Pancreas (tissue), 10 donors: ENCODE measurements at regions not wholly inside any gene's neighbourhood (a gene's known extent, or its start where the extent isn't known, plus 50 kb on each side); places are given as distances from the start of the nearest gene placed in this dataset.

Experiments
- ATAC-seq, 4 donors: fragments of 200-7000 bp; cut with Tn5 transposase; one replicate each; pipeline versions ENCODE4 v1.8.0 to v1.9.1; 2020; ENCODE audit warnings: mild to moderate bottlenecking in 4 of 4, moderate library complexity in 4 of 4
- DNase-seq, 6 donors: peaks; one replicate each; pipeline ENCODE4 v3.0.0-alpha.2; 2020
- FAIRE-seq: peaks from 2 replicates; lab custom pipeline; 2012; peaks lifted over from hg19 to GRCh38; lab: Jason Lieb, UNC
- H3K27ac ChIP-seq, 4 donors: fragments of 200-600 bp; sonication (generic); 1 replicate in 3 of 4; 2 replicates in 1 of 4; pipeline versions ENCODE4 v1.5.0 to v1.8.0; 2020
- H3K27me3 ChIP-seq, 4 donors: fragments of 200-600 bp; one replicate each; pipeline ENCODE4 v1.8.0; 2021
- H3K36me3 ChIP-seq, 3 donors: fragments of 200-600 bp; sonication (generic) in 1 of 3; one replicate each; pipeline versions ENCODE4 v1.5.0 to v1.8.0; 2020 to 2021
- H3K4me1 ChIP-seq, 3 donors: fragments of 200-600 bp; one replicate each; pipeline ENCODE4 v1.8.0; 2021
- H3K4me3 ChIP-seq, 4 donors: fragments of 200-600 bp; sonication (generic) in 2 of 4; one replicate each; pipeline versions ENCODE4 v1.5.0 to v1.8.0; 2020 to 2021
- H3K9me3 ChIP-seq, 4 donors: fragments of 200-600 bp; one replicate each; pipeline ENCODE4 v1.8.0; 2021
- CTCF ChIP-seq, 4 donors: fragments of 200-600 bp; sonication (generic) in 3 of 4; IDR thresholded peaks; one replicate each; pipeline versions ENCODE4 v1.5.0 to v1.8.0; 2021; ENCODE audit warnings: antibody characterized with exemption in 4 of 4
- WGBS, 2 donors: extraction: QIAGEN DNeasy Blood & Tissue Kit; methylation state at CpG; one replicate each; pipeline ENCODE4 v1.1.7; 2013; 5-methylcytosine and 5-hydroxymethylcytosine counted together
- intact Hi-C, 3 donors: fragments of 100-400 bp; cut with DNase I; formaldehyde crosslinking; loops; one replicate each; pipeline versions ENCODE4 v1.11.1 to v1.14.2; 2022
- donor health status: healthy with polysubstance abuse.
- donor health status: DM: no; HTN: no; CAD: no; lungs with moderate emphysema.
- donor health status: DM: no; HTN: no; CAD: no.
- donor health status: control.
- donor health status: control.
- donor health status: Bipolar disorder and iron deficiency.
- donor health status: DM: yes; HTN: yes; CAD: no.
- donor health status: DM: no; HTN: no; CAD: no.
- donor health status: DM: no; HTN: no; CAD: no.
- donor health status: DM: yes; HTN: yes; CAD: no.

GRCh38 chr17:68790492-68790891 lies 164.7 kb downstream of the ABCA8 start:
- Histone ChIP-seq H3K27ac (no peak overlapping the region), H3K4me3 (no peak overlapping the region), H3K4me1 (peaks cover 0 to 15% (median 7%) of the 10 kb centered on the region in 3 donors), H3K27me3 (no peaks in the 10 kb centered on the region), H3K36me3 (no peaks in the 10 kb centered on the region), H3K9me3 (no peaks in the 10 kb centered on the region)
- no peak for ATAC-seq
- no peak for TF ChIP-seq CTCF (IDR thresholded peaks at IDR 0.05)
- WGBS, 2 donors, result 85 to 92% methylated on average over 3 of the region's 3 CpGs
- DNase-seq, result no peak
- FAIRE-seq, result no peak
- intact Hi-C loops, result no loop called here

GRCh38 chr17:68789203-68789962 lies 165.8 kb downstream of the ABCA8 start:
- WGBS, 2 donors, result 76 to 88% methylated on average over 2 of the region's 2 CpGs
- FAIRE-seq (no peak), DNase-seq (no peak), ATAC-seq (no peak)
- no peak overlapping the region for H3K27ac ChIP-seq
- no peaks in the 10 kb centered on the region for H3K27me3 ChIP-seq
- intact Hi-C loops, result no loop called here
- no peaks in the 10 kb centered on the region for H3K9me3 ChIP-seq
- no peak for TF ChIP-seq CTCF (IDR thresholded peaks at IDR 0.05)
- H3K36me3 ChIP-seq, result no peaks in the 10 kb centered on the region
- peaks cover 0 to 5% (median 4%) of the 10 kb centered on the region in 3 donors for H3K4me1 ChIP-seq
- no peak overlapping the region for H3K4me3 ChIP-seq

DNA sequence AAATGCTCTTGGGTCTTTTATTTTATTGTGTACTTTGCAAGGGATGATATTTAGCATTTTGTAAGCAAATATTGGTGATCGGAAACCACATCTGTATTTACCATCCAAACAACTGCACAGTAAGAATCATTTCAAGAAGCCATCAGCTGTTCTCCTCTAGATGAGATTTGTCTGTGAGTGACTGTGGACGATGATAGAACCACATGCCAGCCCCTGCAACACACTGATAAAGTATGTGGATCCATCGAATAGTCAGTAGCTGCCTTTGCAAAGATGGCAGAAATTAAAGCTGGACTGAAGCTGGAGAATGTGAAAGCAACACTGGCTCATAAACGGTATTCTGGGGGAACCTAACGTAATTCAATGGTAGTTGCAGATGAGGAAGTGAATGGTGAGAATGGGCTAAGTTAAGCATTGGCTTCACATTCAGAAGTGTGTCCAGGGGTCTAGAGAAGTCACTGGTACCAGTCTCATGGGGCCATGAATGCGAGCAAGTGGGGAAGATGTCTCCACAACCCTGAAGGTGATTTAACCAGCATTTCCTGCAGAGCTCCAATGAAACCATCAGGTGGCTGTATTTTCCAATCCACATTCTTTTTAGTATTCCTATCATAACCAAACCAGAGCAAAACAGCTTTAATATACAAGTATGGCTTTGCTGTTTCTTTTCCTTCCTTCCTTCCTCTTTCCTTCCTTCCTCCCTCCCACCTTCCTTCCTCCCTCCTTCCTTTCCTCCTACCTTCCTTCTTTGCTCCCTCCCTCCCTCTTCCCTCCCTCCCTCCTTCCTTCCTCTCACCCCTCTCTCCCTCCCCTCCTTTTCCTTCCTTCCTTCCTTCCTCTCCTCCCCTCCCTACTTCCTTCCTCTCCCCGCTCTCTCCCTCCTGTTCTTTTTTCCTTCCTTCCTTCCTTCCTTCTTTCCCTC lies 169.4 kb downstream of the ABCA8 start:
- DNase-seq (no peak), FAIRE-seq (no peak), ATAC-seq (no peak)
- 74 to 85% methylated on average over 7 of the region's 7 CpGs for WGBS, 2 donors
- no peak for TF ChIP-seq CTCF (IDR thresholded peaks at IDR 0.05)
- Histone ChIP-seq H3K27ac (no peak overlapping the region), H3K36me3 (no peaks in the 10 kb centered on the region), H3K27me3 (no peaks in the 10 kb centered on the region), H3K4me1 (peaks cover 0 to 4% (median 0%) of the 10 kb centered on the region in 3 donors), H3K4me3 (no peak overlapping the region), H3K9me3 (no peaks in the 10 kb centered on the region)
- intact Hi-C loops, result no loop called here

DNA sequence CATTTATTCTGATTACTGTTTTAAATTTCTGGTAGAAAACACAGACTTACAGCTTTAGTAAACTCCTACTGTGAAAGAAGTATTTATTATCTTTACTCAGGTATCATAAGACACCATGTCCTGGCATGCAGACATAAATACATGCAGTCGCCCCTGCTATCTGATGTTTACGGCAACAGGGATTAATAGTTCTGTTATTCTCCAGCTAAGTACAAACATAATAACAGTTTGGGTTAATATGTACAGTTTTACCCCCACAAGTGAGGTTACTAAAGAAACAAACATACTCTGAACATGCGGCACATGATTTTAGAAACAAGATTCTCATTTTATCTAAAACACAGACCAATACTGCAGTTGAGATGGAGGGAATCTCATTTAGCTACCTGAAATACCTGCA lies 170.8 kb downstream of the ABCA8 start:
- TF ChIP-seq CTCF (IDR thresholded peaks at IDR 0.05), result no peak
- intact Hi-C loops, result no loop called here
- WGBS, 2 donors, result 47 to 57% methylated on average over 3 of the region's 3 CpGs
- Histone ChIP-seq H3K27ac (no peak overlapping the region), H3K4me1 (peaks cover 0 to 4% (median 0%) of the 10 kb centered on the region in 3 donors), H3K27me3 (no peaks in the 10 kb centered on the region), H3K9me3 (no peaks in the 10 kb centered on the region), H3K4me3 (no peak overlapping the region), H3K36me3 (no peaks in the 10 kb centered on the region)
- FAIRE-seq, result no peak
- no peak for ATAC-seq
- DNase-seq, result no peak
